ENCODE measurements at regions not wholly inside any gene's neighbourhood (a gene's known extent, or its start where the extent isn't known, plus 50 kb on each side); places are given as distances from the start of the nearest gene placed in this dataset.
"Not testable (repeated sequence)": the region's sequence is repeated elsewhere in the genome, so short reads cannot be mapped to it uniquely, and the experiment has no call there.

DNA sequence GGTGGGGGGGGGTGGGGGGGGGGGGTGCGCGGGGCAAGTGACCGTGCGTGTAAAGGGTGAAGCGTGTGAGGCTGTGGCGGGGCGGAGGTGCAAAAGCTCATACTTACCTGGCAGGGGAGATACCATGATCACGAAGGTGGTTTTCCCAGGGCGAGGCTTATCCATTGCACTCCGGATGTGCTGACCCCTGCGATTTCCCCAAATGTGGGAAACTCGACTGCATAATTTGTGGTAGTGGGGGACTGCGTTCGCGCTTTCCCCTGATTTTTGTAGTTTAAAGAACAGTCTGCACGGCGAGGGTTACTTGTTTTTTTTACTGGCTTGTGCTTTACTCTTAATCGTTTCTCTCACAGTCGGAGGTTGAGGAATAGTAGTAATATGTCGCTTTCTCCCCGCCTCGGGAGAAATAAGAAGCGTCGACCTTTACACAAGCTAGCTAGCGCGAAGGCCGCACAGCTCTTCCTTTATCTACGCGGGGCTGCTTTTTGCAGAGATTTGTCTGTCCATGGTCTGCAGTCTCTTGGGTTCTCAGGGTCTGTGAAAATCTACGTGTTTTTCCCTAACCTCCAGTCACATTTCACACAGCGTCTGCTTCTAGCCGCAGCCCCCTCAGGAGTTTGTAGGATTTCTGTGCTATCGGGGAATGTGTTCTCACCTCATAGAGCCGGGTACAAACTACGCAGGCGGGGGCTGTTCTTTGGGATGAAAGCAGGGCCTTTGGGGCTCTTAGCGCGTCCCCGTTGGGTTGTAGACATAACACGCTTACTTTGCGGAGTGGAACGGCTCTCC, 148.1 kb upstream of the NOTCH2NLA start (continued):
- TF ChIP-seq TEAD4 (IDR thresholded peaks at IDR 0.05; ENCODE audit: low read length) (peak; percentile 72; the same call in 1 of the 2 replicates), HOXB6 (CRISPR knock-in tag; IDR thresholded peaks at IDR 0.05; ENCODE audit: borderline replicate concordance) (peak; percentile 87), ERF (CRISPR knock-in tag; IDR thresholded peaks at IDR 0.05) (peak; percentile 94), RAD21 (CRISPR knock-in tag; conservative IDR thresholded peaks at IDR 0.05 in 1 of 2, IDR thresholded peaks at IDR 0.05 in 1 of 2) (peak in 1 of 2 experiments; percentile 6; a peak in 2 of 4 replicates), L3MBTL2 (IDR thresholded peaks at IDR 0.05) (peak; percentile 46; the same call in 1 of the 2 replicates), EWSR1 (IDR thresholded peaks at IDR 0.05; ENCODE audit: borderline replicate concordance, low read depth, partially characterized antibody) (peak; percentile 90), SUPT5H (IDR thresholded peaks at IDR 0.05) (peak; percentile 100), RHOXF2B (CRISPR knock-in tag; conservative IDR thresholded peaks at IDR 0.05) (peak; percentile 89; the same call in 1 of the 2 replicates), ZNF589 (CRISPR knock-in tag; IDR thresholded peaks at IDR 0.05; ENCODE audit: low read depth) (0 out of 2 replicates have a peak, but pooled peaks have one; percentile 31), PHTF2 (CRISPR knock-in tag; IDR thresholded peaks at IDR 0.05) (peak; percentile 75), ZNF263 (CRISPR knock-in tag; IDR thresholded peaks at IDR 0.05; ENCODE audit: borderline replicate concordance) (peak; percentile 47; the same call in 1 of the 2 replicates), TCF3 (CRISPR knock-in tag; IDR thresholded peaks at IDR 0.05) (peak; percentile 13; the same call in 1 of the 2 replicates), GABPB1 (CRISPR knock-in tag; IDR thresholded peaks at IDR 0.05) (peak; percentile 72), ZNF431 (CRISPR knock-in tag; IDR thresholded peaks at IDR 0.05) (peak; percentile 37; the same call in 1 of the 2 replicates), MED1 (CRISPR knock-in tag; IDR thresholded peaks at IDR 0.05; ENCODE audit: borderline replicate concordance) (peak; percentile 96), LCOR (CRISPR knock-in tag; IDR thresholded peaks at IDR 0.05) (peak; percentile 61), ID3 (tag; IDR thresholded peaks at IDR 0.05) (peak; percentile 62; the same call in 1 of the 2 replicates)
- TF ChIP-seq TEAD4 (CRISPR knock-in tag; IDR thresholded peaks at IDR 0.05; ENCODE audit: borderline replicate concordance); ID3 (CRISPR knock-in tag; IDR thresholded peaks at IDR 0.05): not testable (repeated sequence)
- TF ChIP-seq, protein P1, sequence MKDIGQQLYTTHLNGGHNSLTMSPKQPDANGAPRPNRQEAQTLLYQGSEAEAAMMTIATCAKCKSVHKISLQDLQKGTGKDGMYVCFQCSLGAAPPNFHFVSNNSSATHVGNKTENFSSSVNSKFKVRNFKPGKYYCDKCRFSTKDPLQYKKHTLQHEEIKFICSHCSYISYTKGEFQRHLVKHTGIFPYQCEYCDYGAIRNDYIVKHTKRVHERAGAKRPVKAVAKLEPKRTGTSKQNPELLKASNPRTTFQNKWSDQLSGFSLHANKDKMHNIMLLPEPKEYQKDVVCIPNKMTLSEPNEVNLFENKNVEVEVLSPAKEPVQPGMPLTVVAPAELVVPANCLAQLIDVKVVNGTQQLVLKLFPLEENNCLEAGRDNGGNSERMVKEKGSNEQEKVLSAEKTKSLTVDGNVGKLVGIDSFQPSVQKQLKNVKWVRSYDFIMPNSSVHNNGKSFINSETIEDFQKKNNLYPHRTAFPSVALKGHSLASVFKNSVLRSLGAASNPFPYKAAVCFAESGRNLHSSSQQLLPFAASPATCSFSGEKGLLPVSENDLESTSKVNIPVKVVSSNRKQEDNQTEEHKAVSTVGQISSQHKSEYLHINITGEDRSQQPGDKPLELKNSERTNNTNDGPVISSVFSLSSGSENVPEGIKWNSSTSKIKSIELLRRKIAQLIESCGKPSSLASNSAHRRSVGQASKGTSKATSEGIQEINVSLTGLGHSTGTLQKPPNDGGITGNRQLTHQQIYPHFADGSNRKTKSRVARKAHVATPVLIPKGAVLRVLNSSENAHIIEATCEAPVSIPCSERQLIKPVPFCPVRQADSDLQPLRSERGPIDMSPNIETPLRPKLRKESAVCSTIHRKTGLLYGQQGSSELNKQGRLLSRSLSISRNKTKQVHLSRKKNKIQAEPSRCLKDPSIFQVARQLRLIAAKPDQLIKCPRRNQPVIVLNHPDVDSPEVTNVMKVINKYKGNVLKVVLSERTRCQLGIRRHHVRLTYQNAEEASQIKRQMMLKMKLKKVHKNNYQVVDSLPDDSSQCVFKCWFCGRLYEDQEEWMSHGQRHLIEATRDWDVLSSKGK (CRISPR knock-in tag; IDR thresholded peaks at IDR 0.05) = peak; percentile 88; the same call in 1 of the 2 replicates
- TF ChIP-seq, protein P2, sequence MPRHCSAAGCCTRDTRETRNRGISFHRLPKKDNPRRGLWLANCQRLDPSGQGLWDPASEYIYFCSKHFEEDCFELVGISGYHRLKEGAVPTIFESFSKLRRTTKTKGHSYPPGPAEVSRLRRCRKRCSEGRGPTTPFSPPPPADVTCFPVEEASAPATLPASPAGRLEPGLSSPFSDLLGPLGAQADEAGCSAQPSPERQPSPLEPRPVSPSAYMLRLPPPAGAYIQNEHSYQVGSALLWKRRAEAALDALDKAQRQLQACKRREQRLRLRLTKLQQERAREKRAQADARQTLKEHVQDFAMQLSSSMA (CRISPR knock-in tag; IDR thresholded peaks at IDR 0.05) = peak; percentile 93
- TF ChIP-seq, protein P3, sequence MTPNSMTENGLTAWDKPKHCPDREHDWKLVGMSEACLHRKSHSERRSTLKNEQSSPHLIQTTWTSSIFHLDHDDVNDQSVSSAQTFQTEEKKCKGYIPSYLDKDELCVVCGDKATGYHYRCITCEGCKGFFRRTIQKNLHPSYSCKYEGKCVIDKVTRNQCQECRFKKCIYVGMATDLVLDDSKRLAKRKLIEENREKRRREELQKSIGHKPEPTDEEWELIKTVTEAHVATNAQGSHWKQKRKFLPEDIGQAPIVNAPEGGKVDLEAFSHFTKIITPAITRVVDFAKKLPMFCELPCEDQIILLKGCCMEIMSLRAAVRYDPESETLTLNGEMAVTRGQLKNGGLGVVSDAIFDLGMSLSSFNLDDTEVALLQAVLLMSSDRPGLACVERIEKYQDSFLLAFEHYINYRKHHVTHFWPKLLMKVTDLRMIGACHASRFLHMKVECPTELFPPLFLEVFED (CRISPR knock-in tag; conservative IDR thresholded peaks at IDR 0.05) = peak; percentile 98

Data from K562 (cell line).